Gastroesophageal sphincter (tissue), 4 donors: ENCODE measurements at regions not wholly inside any gene's neighbourhood (a gene's known extent, or its start where the extent isn't known, plus 50 kb on each side); places are given as distances from the start of the nearest gene placed in this dataset.
"Not testable (repeated sequence)": the region's sequence is repeated elsewhere in the genome, so short reads cannot be mapped to it uniquely, and the experiment has no call there.

Experiments used
- ATAC-seq: fragments of 150-250 bp; one replicate; pipeline ENCODE4 v1.9.1; 2016; ENCODE audit warnings: mild to moderate bottlenecking, moderate library complexity
- H3K27ac ChIP-seq, 4 donors: fragments of 200-600 bp; sonication (generic) in 3 of 4; 1 replicate in 3 of 4; 2 replicates in 1 of 4; pipeline ENCODE4 v1.5.1; 2016 to 2019
- H3K27me3 ChIP-seq: fragments of 200-600 bp; sonication (generic); one replicate; pipeline ENCODE4 v1.5.1; 2019
- H3K36me3 ChIP-seq, 2 donors: fragments of 200-600 bp; sonication (generic); one replicate each; pipeline ENCODE4 v1.5.1; 2019; ENCODE audit warnings: control low read depth in 1 of 2
- H3K4me1 ChIP-seq, 3 donors: fragments of 200-600 bp; sonication (generic); 1 replicate in 2 of 3; 2 replicates in 1 of 3; pipeline ENCODE4 v1.5.1; 2016 to 2019; ENCODE audit warnings: control low read depth in 2 of 3
- H3K4me3 ChIP-seq, 2 donors: fragments of 200-600 bp; sonication (generic); one replicate each; pipeline ENCODE4 v1.5.1; 2019; ENCODE audit warnings: mild to moderate bottlenecking in 1 of 2, moderate library complexity in 1 of 2
- H3K9me3 ChIP-seq, 3 donors: fragments of 200-600 bp; sonication (generic); one replicate each; pipeline ENCODE4 v1.5.1; 2017 to 2019; ENCODE audit warnings: control low read depth in 2 of 3
- EP300 ChIP-seq: sonication (generic); formaldehyde crosslinking; IDR thresholded peaks from one replicate; pipeline ENCODE4 v1.6.1; 2017; ENCODE audit warnings: antibody characterized with exemption, mild to moderate bottlenecking
- POLR2A ChIP-seq, 2 donors: fragments of 450-650 bp; IDR thresholded peaks; one replicate each; pipeline ENCODE4 v1.6.1; 2017; ENCODE audit warnings: antibody characterized with exemption in 2 of 2, mild to moderate bottlenecking in 2 of 2, moderate library complexity in 1 of 2
- POLR2AphosphoS5 ChIP-seq: sonication (generic); formaldehyde crosslinking; IDR thresholded peaks from one replicate; pipeline ENCODE4 v1.6.1; 2017; ENCODE audit warnings: antibody characterized with exemption
- WGBS, 2 donors: methylation state at CpG; one replicate each; pipeline ENCODE4 v1.1.5; 2018; ENCODE audit warnings: low coverage in 1 of 2; 5-methylcytosine and 5-hydroxymethylcytosine counted together
- TF ChIP-seq, protein P1 (sequence below), 4 experiments: fragments of 200-600 bp in 2 of 4; fragments of 450-650 bp in 2 of 4; sonication (generic) in 1 of 4; IDR thresholded peaks; one replicate each; pipeline ENCODE4 v1.5.1; 2017 to 2019; ENCODE audit warnings: antibody characterized with exemption in 4 of 4, mild to moderate bottlenecking in 2 of 4, moderate library complexity in 2 of 4

DNA sequence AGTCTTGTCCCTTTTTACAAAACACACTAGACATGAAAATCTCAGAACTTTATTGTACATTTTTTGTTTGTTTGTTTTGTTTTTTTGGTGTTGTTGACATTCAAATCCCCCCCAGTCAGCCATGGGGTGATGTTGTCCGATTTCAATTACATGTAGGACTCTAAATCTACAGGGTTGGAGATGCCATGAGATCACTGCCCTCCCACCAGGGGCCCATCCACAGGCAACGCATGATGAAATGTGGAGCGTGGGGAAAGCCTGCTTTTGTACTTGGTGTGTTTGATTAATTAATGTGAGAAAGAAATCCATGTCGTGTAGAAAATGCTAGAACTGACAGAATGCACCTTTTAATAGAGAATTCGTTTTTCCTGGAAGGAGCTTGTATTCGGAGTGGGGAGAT is 93.2 kb downstream of the ZNF22 start:
- Histone ChIP-seq H3K9me3 (no peaks in the 10 kb centered on the region), H3K27ac (no peak overlapping the region), H3K4me1 (no peaks in the 10 kb centered on the region)

DNA sequence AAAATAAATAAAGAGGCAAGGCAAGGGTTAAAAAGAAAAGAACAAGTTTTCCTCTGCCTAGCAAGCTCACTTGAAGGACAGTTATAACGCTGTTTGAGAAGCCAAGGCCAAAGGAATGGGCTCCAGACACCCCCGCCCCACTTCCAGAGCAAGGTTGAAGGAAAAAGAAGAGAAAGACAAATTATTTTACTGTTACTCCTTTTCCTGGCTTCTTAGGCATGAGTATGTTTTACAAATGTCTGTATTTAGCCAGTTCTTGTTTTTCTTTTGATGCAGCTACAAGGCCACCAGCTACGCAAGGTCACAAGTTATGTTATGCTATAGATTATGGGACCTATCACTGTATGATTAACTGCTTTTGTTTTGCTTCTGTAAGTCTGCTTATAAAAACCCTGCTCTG is 94.6 kb downstream of the ZNF22 start:
- Histone ChIP-seq H3K36me3 (no peaks in the 10 kb centered on the region), H3K4me1 (no peaks in the 10 kb centered on the region), H3K27me3 (no peaks in the 10 kb centered on the region), H3K4me3 (no peak overlapping the region), H3K27ac (no peak overlapping the region), H3K9me3 (no peaks in the 10 kb centered on the region)
- 57 to 62% methylated on average over 3 of the region's 3 CpGs for WGBS, 2 donors
- TF ChIP-seq EP300: no peak
- TF ChIP-seq POLR2A (IDR thresholded peaks at IDR 0.05): no peak
- no peak for TF ChIP-seq POLR2AphosphoS5
- TF ChIP-seq, protein P1, sequence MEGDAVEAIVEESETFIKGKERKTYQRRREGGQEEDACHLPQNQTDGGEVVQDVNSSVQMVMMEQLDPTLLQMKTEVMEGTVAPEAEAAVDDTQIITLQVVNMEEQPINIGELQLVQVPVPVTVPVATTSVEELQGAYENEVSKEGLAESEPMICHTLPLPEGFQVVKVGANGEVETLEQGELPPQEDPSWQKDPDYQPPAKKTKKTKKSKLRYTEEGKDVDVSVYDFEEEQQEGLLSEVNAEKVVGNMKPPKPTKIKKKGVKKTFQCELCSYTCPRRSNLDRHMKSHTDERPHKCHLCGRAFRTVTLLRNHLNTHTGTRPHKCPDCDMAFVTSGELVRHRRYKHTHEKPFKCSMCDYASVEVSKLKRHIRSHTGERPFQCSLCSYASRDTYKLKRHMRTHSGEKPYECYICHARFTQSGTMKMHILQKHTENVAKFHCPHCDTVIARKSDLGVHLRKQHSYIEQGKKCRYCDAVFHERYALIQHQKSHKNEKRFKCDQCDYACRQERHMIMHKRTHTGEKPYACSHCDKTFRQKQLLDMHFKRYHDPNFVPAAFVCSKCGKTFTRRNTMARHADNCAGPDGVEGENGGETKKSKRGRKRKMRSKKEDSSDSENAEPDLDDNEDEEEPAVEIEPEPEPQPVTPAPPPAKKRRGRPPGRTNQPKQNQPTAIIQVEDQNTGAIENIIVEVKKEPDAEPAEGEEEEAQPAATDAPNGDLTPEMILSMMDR (IDR thresholded peaks at IDR 0.05): no peak
- ATAC-seq: no peak

More for the DNA sequence above, 93.2 kb downstream of the ZNF22 start:
- ATAC-seq: no peak
- Histone ChIP-seq H3K27me3 (no peaks in the 10 kb centered on the region), H3K4me3 (no peak overlapping the region), H3K36me3 (no peaks in the 10 kb centered on the region)
- 74 to 77% methylated on average over 6 of the region's 6 CpGs for WGBS, 2 donors
- TF ChIP-seq, protein P1 (IDR thresholded peaks at IDR 0.05): no peak
- TF ChIP-seq POLR2AphosphoS5: no peak
- no peak for TF ChIP-seq EP300

- Histone ChIP-seq H3K9me3 (no peaks in the 10 kb centered on the region), H3K27ac (no peak overlapping the region), H3K27me3 (peaks cover 4% of the 10 kb centered on the region), H3K36me3 (no peaks in the 10 kb centered on the region), H3K4me3 (no peak overlapping the region), H3K4me1 (no peaks in the 10 kb centered on the region)
- 8 to 74% methylated on average over 2 to 3 of the region's 3 CpGs for WGBS, 2 donors
- no peak for ATAC-seq
- no peak for TF ChIP-seq EP300
Measured at GRCh38 chr10:45096001-45096400, 95.3 kb downstream of the ZNF22 start.

DNA sequence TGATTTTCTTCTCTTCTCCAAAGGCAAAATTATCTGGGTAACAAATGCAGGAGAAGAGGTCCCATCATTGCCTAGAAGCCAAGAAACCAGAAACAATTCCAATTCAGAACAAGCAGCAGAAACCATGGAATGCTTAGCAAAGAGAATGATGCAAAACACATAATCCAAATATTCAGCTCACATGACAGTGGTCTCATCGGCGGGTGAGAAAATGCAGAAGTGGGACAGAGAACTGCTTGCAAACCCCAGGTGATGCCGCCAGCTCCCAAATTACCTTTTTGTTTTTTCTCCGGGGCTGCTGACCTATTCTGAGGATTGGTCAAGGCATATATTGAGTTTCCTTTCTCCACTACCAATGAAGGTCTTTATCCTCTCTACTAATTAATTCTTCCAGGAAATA is 99.7 kb downstream of the ZNF22 start:
- Histone ChIP-seq H3K36me3 (no peaks in the 10 kb centered on the region), H3K27ac (no peak overlapping the region), H3K9me3 (no peaks in the 10 kb centered on the region), H3K4me3 (no peak overlapping the region), H3K4me1 (no peaks in the 10 kb centered on the region), H3K27me3 (peaks cover 21% of the 10 kb centered on the region)
- ATAC-seq: no peak
- 63 to 73% methylated on average over 3 to 4 of the region's 4 CpGs for WGBS, 2 donors
- TF ChIP-seq, protein P1 (IDR thresholded peaks at IDR 0.05): no peak
- no peak for TF ChIP-seq POLR2AphosphoS5
- no peak for TF ChIP-seq POLR2A (IDR thresholded peaks at IDR 0.05)
- TF ChIP-seq EP300: no peak

DNA sequence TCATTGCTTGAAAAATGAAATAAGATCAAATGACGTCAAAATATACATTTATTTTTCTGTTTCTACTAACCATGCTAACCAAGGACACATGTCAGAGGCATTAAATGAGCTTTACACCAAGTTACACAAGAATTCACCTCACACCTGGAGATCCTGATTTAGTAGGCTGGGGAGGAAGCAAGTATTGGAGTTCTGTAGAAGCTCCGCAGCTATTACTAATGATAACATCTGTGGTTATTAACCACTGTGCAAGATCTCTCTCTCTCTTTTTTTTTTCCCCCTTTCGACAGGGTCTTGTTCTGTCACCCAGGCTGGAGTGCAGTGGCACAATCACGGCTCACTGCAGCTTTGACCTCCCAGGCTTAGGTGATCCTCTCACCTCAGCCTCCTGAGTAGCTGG is 104.0 kb downstream of the ZNF22 start:
- TF ChIP-seq, protein P1 (IDR thresholded peaks at IDR 0.05): no peak
- TF ChIP-seq EP300 (no peak), POLR2A (IDR thresholded peaks at IDR 0.05) (no peak), POLR2AphosphoS5 (no peak)
- H3K9me3 ChIP-seq: no peaks in the 10 kb centered on the region
- ATAC-seq: no peak
- no peak overlapping the region for H3K27ac ChIP-seq
- no peaks in the 10 kb centered on the region for H3K36me3 ChIP-seq
- WGBS, 2 donors: 14 to 71% methylated on average over 1 to 4 of the region's 4 CpGs
- H3K4me3 ChIP-seq: no peak overlapping the region
- no peaks in the 10 kb centered on the region for H3K4me1 ChIP-seq
- peaks cover 28% of the 10 kb centered on the region for H3K27me3 ChIP-seq

DNA sequence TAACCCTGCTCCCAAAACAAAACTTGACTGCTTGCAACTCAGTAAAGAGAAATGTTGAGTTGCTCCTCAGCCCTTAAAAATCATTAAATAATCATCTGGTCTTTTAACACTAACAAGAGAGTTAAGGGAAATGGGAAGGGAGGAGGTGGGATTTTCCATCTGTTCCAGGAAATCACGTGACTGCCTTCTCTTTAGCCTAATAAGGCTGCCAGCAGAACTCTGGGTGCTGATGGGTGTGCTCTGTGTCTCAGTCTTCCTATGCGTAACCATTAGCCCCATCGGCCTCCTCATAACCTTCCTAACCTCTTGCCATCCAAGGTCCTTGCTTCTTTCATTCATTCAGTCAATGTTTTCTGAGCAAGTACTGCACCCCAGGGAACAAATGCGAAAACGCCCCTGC is 104.6 kb downstream of the ZNF22 start:
- H3K27me3 ChIP-seq: peaks cover 29% of the 10 kb centered on the region
- H3K36me3 ChIP-seq, H3K4me3 ChIP-seq, H3K9me3 ChIP-seq, ATAC-seq, H3K27ac ChIP-seq, H3K4me1 ChIP-seq: not testable (repeated sequence)
- 49 to 57% methylated on average over 4 of the region's 5 CpGs for WGBS, 2 donors
